Stomach (tissue), 4 donors: ENCODE measurements at regions not wholly inside any gene's neighbourhood (a gene's known extent, or its start where the extent isn't known, plus 50 kb on each side); places are given as distances from the start of the nearest gene placed in this dataset.

Experiments used
- POLR2A ChIP-seq, 4 donors: fragments of 450-650 bp; IDR thresholded peaks; one replicate each; pipeline ENCODE4 v1.6.1; 2016; ENCODE audit warnings: antibody characterized with exemption in 4 of 4, control low read depth in 2 of 4, mild to moderate bottlenecking in 1 of 4, moderate library complexity in 1 of 4
- TF ChIP-seq, protein P1 (sequence below), 7 experiments: fragments of 450-650 bp in 4 of 7; fragments of 200-600 bp in 3 of 7; sonication (generic) in 3 of 7; IDR thresholded peaks; one replicate each; pipeline ENCODE4 v1.5.1; 2016 to 2019; ENCODE audit warnings: antibody characterized with exemption in 7 of 7, control low read depth in 2 of 7, mild to moderate bottlenecking in 1 of 7

DNA sequence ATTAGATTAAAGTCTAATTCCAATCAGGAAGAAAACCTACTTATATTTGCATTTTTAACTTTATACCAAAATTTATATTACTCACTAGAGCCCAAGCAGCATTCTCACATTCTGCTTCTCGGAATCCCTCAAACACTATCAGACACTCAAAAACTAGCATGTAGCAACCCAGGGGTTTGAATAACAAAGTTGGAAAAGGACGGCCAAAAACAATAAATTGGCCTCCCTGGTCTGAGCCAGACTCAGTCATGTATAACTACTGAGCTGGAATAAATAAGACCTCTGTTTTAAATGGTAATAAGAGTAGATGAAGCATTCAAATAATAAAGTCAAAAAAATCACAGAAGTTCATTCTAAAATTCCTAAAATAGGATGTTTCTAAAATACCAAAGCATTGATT lies 290.9 kb downstream of the IRS1 start:
- TF ChIP-seq POLR2A (IDR thresholded peaks at IDR 0.05) = no peak
- TF ChIP-seq, protein P1, sequence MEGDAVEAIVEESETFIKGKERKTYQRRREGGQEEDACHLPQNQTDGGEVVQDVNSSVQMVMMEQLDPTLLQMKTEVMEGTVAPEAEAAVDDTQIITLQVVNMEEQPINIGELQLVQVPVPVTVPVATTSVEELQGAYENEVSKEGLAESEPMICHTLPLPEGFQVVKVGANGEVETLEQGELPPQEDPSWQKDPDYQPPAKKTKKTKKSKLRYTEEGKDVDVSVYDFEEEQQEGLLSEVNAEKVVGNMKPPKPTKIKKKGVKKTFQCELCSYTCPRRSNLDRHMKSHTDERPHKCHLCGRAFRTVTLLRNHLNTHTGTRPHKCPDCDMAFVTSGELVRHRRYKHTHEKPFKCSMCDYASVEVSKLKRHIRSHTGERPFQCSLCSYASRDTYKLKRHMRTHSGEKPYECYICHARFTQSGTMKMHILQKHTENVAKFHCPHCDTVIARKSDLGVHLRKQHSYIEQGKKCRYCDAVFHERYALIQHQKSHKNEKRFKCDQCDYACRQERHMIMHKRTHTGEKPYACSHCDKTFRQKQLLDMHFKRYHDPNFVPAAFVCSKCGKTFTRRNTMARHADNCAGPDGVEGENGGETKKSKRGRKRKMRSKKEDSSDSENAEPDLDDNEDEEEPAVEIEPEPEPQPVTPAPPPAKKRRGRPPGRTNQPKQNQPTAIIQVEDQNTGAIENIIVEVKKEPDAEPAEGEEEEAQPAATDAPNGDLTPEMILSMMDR (IDR thresholded peaks at IDR 0.05) = no peak
